ENCODE measurements at regions not wholly inside any gene's neighbourhood (a gene's known extent, or its start where the extent isn't known, plus 50 kb on each side); places are given as distances from the start of the nearest gene placed in this dataset.

DNA sequence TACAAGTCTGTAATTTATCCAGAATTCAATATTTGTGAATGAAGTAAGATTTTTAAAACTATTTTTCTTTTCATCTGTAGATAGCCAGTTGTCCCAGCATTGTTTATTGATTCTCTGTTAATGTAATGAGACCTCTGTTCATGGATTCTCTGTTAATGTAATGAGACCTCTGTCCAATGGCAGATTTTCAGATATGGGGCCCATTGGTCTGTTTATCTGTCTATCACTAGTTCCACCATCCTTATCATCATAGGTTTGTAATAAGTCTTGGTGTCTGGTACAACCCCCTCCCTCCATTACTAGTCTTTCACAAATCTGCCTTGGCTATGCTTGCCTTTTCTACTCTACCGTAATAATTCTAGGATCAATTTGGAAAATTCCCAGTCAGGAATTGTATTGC is 276.6 kb downstream of the ARHGAP12 start:
- Histone ChIP-seq H3K4me3 (ENCODE audit: insufficient read depth, low read depth, low read length) (no peak overlapping the region), H2BK120ac (ENCODE audit: low read depth, low read length) (no peak overlapping the region), H3K79me1 (ENCODE audit: low read depth in 1 of 2, low read length in 2 of 2) (no peaks in the 10 kb centered on the region), H3K4ac (ENCODE audit: low read depth, low read length) (no peak overlapping the region), H3K23ac (ENCODE audit: low read depth, low read length) (no peak overlapping the region), H3K14ac (replicated peaks; ENCODE audit: low read depth, low read length) (no peak overlapping the region), H3K27me3 (ENCODE audit: control insufficient read depth, insufficient read depth, low read length) (no peaks in the 10 kb centered on the region), H4K5ac (ENCODE audit: low read depth, low read length) (no peak overlapping the region), H2BK15ac (ENCODE audit: low read depth, low read length) (no peak overlapping the region), H3K9me3 (ENCODE audit: control insufficient read depth, insufficient read depth, low read length) (no peaks in the 10 kb centered on the region), H4K20me1 (ENCODE audit: insufficient read depth, low read length) (no peaks in the 10 kb centered on the region), H3K36me3 (ENCODE audit: control insufficient read depth, insufficient read depth, low read length) (no peaks in the 10 kb centered on the region), H3K4me1 (ENCODE audit: control insufficient read depth, insufficient read depth, low read length) (peaks cover 5% of the 10 kb centered on the region), H3K56ac (ENCODE audit: extremely low read depth, insufficient read depth, low read length) (no peak overlapping the region), H3K18ac (ENCODE audit: low read depth, low read length) (no peak overlapping the region), H2AK9ac (replicated peaks; ENCODE audit: low read depth, low read length, poor library complexity) (no peak overlapping the region), H4K8ac (ENCODE audit: low read depth in 2 of 2, low read length in 2 of 2) (no peak overlapping the region), H3K9me1 (ENCODE audit: insufficient read depth, low read length) (peaks cover 2% of the 10 kb centered on the region; the same call in 1 of the 2 replicates), H2AK5ac (ENCODE audit: low read depth, low read length) (no peak overlapping the region), H2AFZ (replicated peaks; ENCODE audit: low read length, poor library complexity) (no peak overlapping the region), H3K27ac (ENCODE audit: insufficient read depth, low read length) (no peak overlapping the region), H4K91ac (ENCODE audit: insufficient read depth, low read depth, low read length) (no peak overlapping the region), H2BK5ac (ENCODE audit: low read depth, low read length, poor library complexity, severe bottlenecking) (no peak overlapping the region), H3K4me2 (ENCODE audit: low read depth, low read length) (no peak overlapping the region), H2BK20ac (ENCODE audit: low read depth, low read length) (no peak overlapping the region), H3K9ac (ENCODE audit: low read depth, low read length) (no peak overlapping the region)
- BruUV-seq (replicated peaks) = no TSS peak
- intact Hi-C loops (cut with micrococcal nuclease) (no loop called here), dilution Hi-C loops (cut with HindIII; ENCODE audit: low sequenced_read_pairs, unreplicated experiment) (no loop called here), in situ Hi-C loops (cut with MboI; ENCODE audit: low sequenced_read_pairs) (no loop called here)
- TF ChIP-seq RAD21 (IDR thresholded peaks at IDR 0.05; ENCODE audit: low read length) (no peak), RFX5 (IDR thresholded peaks at IDR 0.05; ENCODE audit: low read depth, low read length) (no peak), CHD1 (IDR thresholded peaks at IDR 0.05; ENCODE audit: low read depth, low read length) (no peak)
- TF ChIP-seq, protein P1, sequence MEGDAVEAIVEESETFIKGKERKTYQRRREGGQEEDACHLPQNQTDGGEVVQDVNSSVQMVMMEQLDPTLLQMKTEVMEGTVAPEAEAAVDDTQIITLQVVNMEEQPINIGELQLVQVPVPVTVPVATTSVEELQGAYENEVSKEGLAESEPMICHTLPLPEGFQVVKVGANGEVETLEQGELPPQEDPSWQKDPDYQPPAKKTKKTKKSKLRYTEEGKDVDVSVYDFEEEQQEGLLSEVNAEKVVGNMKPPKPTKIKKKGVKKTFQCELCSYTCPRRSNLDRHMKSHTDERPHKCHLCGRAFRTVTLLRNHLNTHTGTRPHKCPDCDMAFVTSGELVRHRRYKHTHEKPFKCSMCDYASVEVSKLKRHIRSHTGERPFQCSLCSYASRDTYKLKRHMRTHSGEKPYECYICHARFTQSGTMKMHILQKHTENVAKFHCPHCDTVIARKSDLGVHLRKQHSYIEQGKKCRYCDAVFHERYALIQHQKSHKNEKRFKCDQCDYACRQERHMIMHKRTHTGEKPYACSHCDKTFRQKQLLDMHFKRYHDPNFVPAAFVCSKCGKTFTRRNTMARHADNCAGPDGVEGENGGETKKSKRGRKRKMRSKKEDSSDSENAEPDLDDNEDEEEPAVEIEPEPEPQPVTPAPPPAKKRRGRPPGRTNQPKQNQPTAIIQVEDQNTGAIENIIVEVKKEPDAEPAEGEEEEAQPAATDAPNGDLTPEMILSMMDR (conservative IDR thresholded peaks at IDR 0.05; ENCODE audit: low read depth, low read length) = no peak
- DNase-seq = no peak
- WGBS, 2 experiments (ENCODE audit: extremely low coverage in 2 of 2, insufficient read length in 1 of 2) = no CpG with 5 or more reads among the region's 1 CpG
- ATAC-seq (ENCODE audit: low read depth) = no peak
- ChIA-PET CTCF (no interaction called here), POLR2A (ENCODE audit: unreplicated experiment) (no interaction called here)
